ENCODE measurements at regions not wholly inside any gene's neighbourhood (a gene's known extent, or its start where the extent isn't known, plus 50 kb on each side); places are given as distances from the start of the nearest gene placed in this dataset.

- DNase-seq (ENCODE audit: low read depth), result peak; percentile 67
- no peak overlapping the region for H3K4me3 ChIP-seq (ENCODE audit: low read depth, low read length)
These were observed 102.8 kb upstream of the JUN start for GRCh38 chr1:58886611-58887010.

DNA sequence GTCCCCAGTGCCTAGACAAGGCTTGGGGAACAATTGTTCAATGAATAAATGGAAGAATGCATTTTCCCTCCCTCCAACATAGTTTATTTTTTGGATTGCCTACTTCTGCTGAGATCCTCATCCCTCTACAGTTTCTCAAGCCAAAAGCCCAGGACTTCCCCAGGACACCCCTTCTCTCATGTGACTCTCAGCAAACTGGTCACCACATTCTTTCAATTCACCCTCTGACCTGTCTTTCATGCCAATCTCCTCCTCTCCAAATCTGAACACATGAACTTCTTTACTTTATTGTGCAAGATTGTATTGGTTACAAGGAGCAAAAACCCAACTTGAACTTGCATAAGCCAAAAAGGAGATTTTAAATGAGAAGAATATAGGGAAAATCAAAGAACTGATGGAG is 103.2 kb upstream of the JUN start:
- no peak overlapping the region for H3K4me3 ChIP-seq (ENCODE audit: low read depth, low read length)
- no peak for DNase-seq (ENCODE audit: low read depth)

- no peak for DNase-seq (ENCODE audit: low read depth)
- H3K4me3 ChIP-seq (ENCODE audit: low read depth, low read length), result no peak overlapping the region
These were observed 105.0 kb upstream of the JUN start for GRCh38 chr1:58888833-58889232.

GRCh38 chr1:58890113-58890512 is 106.3 kb upstream of the JUN start:
- H3K4me3 ChIP-seq (ENCODE audit: low read depth, low read length), result no peak overlapping the region
- DNase-seq (ENCODE audit: low read depth), result no peak

GRCh38 chr1:58890609-58891008 is 106.8 kb upstream of the JUN start:
- DNase-seq (ENCODE audit: low read depth), result no peak
- H3K4me3 ChIP-seq (ENCODE audit: low read depth, low read length), result no peak overlapping the region

GRCh38 chr1:58891347-58891746 is 107.5 kb upstream of the JUN start:
- no peak overlapping the region for H3K4me3 ChIP-seq (ENCODE audit: low read depth, low read length)
- DNase-seq (ENCODE audit: low read depth), result no peak

GRCh38 chr1:58893257-58893869 is 109.5 kb upstream of the JUN start:
- no peak for DNase-seq (ENCODE audit: low read depth)
- H3K4me3 ChIP-seq (ENCODE audit: low read depth, low read length), result no peak overlapping the region

DNA sequence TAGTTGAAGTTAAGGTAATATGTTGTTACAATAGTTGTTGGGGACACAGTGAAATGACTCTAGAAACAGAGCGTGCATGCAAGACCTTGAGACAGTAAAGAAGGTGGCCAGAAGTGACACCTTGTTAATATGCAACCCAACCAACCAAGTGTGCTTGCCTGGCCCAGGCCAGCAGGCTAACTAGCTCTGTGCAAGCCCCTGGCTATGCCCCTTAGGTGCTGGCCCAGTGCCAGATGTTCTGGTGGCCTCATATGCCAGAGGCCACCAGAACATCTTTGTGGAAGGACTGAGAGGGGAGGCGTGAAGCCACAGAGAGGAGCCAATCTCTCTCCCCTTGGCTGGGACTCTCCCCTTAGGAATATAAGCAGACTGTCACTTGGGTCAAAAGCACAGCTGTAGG is 111.2 kb upstream of the JUN start:
- DNase-seq (ENCODE audit: low read depth), result no peak
- H3K4me3 ChIP-seq (ENCODE audit: low read depth, low read length), result no peak overlapping the region

DNA sequence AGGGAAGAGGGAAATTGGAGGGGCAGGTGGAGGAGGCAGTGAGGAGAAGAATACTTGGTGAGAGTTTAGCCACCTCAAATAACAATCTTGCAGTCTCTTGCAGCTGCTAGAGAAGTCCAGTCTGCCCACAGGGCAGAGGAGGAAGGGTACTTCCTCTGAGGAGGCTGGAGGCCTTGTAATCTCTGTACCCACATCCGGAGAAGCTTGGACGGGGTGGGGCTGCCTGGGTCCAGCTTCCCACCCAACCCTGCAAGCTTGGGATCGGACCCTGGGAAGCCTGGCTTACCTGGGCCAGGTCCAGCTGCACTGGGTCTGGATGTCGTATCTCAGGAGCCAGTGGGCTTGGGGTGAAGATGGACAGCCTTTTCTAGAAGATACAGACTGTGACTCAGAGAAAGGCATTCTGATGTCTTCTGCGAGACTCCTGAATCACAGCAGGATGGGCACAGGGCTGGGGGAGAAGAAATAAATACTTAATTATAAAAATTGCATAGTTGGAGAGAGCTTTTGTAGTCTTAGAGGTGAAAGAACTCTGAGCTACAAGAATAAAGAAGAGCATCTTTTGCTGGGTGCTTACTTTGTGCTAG is 111.8 kb upstream of the JUN start:
- no peak for DNase-seq (ENCODE audit: low read depth)
- no peak overlapping the region for H3K4me3 ChIP-seq (ENCODE audit: low read depth, low read length)

DNA sequence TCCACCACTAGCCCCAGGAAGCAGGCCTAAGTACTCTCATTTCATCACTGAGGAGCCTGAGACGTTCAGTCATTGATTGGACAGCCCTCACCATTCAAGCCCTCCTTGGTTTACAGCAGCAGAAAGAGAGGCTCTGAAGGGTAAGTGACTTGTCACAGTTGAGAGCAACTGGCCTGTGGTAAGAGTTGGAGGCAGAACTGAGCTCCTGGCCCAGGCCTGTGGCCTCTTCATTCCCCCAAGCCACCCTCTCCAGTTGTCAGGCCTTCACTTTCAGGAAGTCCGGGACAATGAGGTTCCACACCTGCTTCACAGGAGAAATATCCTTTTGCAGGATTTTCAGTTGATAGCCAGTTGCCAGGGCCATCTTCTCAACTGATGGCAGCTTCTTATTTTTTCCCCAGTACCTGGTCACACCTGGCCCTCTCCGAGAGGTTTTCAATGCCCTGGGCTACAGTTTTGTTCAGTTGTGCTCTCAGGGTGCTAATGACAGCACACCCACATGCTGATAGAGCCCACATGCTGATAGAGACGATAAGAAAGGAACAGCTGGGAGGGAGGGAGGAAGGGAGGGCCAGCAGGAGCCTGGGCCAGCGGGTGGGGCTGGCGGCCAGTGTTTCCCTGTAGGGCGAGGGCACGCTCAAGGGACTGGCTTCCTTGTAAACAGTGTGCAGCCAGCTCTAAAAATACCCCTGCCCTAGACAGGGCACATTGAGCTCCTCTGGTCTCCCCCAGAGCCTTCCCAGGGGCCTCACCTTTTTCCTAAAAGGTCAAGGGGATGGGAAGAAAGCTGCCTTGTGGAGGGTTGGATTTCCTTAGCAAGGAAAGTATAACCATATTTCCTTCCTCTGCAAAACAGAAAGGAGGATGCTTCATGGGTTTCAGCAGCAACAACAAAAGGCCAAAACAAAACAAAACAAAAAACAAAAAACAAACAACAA is 112.7 kb upstream of the JUN start:
- no peak overlapping the region for H3K4me3 ChIP-seq (ENCODE audit: low read depth, low read length)
- DNase-seq (ENCODE audit: low read depth), result peak; percentile 40

DNA sequence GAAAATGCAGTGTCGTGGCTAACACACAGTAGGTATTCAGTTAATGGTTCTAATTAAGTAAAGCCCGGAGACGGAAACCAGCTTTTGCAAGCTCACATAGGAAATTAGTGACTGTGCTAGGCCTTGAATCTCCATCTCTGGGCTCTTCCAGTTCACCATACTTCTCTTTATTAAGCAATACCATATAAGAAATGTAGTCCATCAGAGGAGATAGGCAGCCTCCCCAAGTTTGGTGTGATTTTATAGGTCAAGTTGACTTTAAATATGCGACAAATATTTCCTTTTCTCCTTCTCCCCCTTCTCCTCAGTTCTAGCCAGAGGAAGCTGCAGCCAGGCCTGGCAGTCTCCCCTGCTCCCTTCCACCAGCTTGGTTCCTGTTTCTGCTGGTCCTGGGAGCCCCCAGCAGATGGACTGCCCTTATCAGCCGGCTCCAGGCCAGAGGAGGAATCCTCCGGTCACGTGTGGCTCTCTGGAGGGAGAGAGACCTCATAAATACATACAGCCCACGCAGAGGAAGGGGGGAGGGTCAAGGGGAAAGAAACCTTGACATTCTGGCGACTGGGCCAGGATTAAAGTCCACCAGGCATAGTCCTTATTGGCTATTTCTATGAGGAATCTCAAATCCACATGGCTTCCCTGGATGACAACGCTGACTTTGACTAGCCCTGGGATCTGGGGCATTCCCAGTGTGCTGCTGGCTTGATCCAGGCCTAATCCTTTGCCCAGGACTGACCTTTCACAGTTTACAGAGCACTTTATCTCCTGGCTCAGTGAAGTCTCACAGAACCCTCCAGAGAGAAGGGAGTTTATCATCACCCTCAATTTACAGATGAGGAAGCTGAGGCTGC is 115.1 kb upstream of the JUN start:
- DNase-seq (ENCODE audit: low read depth), result no peak
- no peak overlapping the region for H3K4me3 ChIP-seq (ENCODE audit: low read depth, low read length)

GRCh38 chr1:58899587-58900271 is 115.9 kb upstream of the JUN start:
- DNase-seq (ENCODE audit: low read depth), result no peak
- H3K4me3 ChIP-seq (ENCODE audit: low read depth, low read length), result no peak overlapping the region

DNA sequence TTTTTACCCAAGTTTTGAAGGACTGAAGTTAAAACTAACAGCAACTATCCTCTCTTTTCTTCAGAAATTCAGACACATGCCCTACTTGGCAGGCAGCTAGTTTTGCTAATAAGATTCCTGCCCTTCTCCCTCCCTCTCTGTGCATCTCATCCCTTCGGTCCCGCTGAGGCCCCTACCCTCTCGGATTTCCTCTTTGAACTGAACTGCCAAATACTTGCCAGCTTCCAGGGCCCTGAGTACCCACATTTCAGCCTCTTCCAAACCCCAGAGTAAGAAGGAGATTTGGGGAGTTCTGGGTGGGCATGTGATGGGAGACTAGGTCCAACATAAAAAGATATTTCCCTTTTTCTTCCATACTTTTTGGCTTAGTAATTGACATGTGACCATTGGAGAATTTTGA is 116.5 kb upstream of the JUN start:
- H3K4me3 ChIP-seq (ENCODE audit: low read depth, low read length), result no peak overlapping the region

GRCh38 chr1:58901008-58901407 is 117.2 kb upstream of the JUN start:
- DNase-seq (ENCODE audit: low read depth), result no peak
- H3K4me3 ChIP-seq (ENCODE audit: low read depth, low read length), result no peak overlapping the region

More for the DNA sequence above, 116.5 kb upstream of the JUN start:
- no peak for DNase-seq (ENCODE audit: low read depth)

DNA sequence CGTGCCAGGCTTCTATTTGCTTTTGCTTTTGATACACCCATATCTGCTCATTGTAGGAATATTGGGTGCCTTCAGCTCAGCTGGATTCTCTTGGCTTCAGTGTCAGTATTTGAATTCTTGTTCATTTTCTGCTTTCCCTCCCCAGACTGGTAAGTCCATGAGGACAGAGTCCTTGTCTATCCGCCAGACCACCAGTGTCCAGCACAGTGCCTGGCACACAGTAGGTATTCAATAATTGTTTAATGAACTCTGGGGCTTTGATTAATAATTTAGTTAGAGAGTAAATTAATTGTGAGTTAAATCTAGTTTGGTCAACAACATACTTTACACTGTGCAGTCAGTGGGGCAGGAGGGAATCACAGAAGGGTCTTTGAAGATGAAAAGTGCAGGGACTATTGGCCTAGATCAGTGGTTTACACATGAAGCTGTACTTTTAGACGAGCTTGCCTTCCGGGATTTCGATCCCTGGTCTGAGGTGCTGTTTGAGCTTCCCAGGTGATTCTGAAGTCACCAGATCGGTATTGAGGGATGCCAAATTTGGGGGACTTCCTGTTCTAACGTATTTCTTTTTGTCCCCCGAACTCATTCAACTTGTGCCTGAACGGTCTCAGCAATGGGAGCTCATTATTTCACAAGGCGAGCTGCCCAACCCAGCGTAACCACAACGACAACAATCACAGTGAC is 119.1 kb upstream of the JUN start:
- no peak for DNase-seq (ENCODE audit: low read depth)
- peak overlapping the region; percentile 45 for H3K4me3 ChIP-seq (ENCODE audit: low read depth, low read length)

GRCh38 chr1:58903514-58904298 is 119.9 kb upstream of the JUN start:
- H3K4me3 ChIP-seq (ENCODE audit: low read depth, low read length), result peak overlapping the region; percentile 45
- peak; percentile 82 for DNase-seq (ENCODE audit: low read depth)

GRCh38 chr1:58904299-58905125 is 120.7 kb upstream of the JUN start:
- DNase-seq (ENCODE audit: low read depth), result no peak
- peak overlapping the region; percentile 45 for H3K4me3 ChIP-seq (ENCODE audit: low read depth, low read length)
